H1 (cell line): ENCODE measurements at regions not wholly inside any gene's neighbourhood (a gene's known extent, or its start where the extent isn't known, plus 50 kb on each side); places are given as distances from the start of the nearest gene placed in this dataset.

Source experiments
- RAD21 ChIP-seq, 2 experiments: IDR thresholded peaks in 1 of 2; conservative IDR thresholded peaks in 1 of 2; 2 replicates each; pipeline ENCODE4 v1.6.1; 2011; ENCODE audit warnings: low read depth in 2 of 2, low read length in 2 of 2, improper control_type of control experiment in 1 of 2, inconsistent platforms in 1 of 2, mild to moderate bottlenecking in 1 of 2, moderate library complexity in 1 of 2

DNA sequence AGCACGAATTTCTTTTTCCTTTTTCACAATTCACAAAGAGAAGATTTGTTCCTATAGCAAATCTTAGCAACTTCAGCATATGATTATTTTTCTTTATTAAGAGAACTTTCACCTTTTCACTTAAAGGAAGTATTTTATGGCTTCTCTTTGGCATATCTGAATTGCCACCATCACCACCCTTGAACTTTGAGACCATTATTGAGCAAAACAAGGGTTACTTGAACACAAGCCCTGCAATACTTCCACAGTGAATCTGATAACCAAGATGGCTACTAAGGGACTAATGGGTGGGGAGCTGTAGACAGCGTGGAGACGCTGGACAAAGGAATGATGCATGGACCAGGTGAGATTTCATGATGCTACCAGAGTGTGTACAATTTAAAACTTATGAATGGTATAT lies 815.0 kb downstream of the LRRIQ3 start (continued):
- TF ChIP-seq RAD21 (IDR thresholded peaks at IDR 0.05 in 1 of 2, conservative IDR thresholded peaks at IDR 0.05 in 1 of 2; ENCODE audit: low read depth in 2 of 2, low read length in 2 of 2): no peak
